ENCODE measurements at regions not wholly inside any gene's neighbourhood (a gene's known extent, or its start where the extent isn't known, plus 50 kb on each side); places are given as distances from the start of the nearest gene placed in this dataset.

DNA sequence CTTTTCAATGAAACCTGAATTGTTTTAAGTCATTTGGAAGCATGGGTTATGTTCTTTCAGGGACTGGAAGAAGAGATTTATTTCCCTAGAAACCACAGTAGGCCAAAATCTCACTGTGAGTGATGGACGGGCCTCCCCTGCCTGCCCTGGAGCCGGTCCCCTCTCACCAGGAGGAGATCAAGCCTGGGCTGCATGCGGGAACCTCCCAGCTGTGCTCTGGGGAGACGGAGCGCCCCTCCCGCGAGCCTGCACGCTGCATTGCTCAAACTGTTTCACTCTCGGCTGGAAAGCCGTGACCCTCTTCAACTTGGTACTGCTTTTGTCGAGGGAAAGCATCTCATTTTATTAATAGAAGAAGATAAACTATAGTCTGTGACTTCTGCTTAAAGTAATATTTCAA is 85.4 kb downstream of the IRX2 start:
- TF ChIP-seq EZH2phosphoT487 (IDR thresholded peaks at IDR 0.05; ENCODE audit: low read depth), result no peak
- TF ChIP-seq, protein P1, sequence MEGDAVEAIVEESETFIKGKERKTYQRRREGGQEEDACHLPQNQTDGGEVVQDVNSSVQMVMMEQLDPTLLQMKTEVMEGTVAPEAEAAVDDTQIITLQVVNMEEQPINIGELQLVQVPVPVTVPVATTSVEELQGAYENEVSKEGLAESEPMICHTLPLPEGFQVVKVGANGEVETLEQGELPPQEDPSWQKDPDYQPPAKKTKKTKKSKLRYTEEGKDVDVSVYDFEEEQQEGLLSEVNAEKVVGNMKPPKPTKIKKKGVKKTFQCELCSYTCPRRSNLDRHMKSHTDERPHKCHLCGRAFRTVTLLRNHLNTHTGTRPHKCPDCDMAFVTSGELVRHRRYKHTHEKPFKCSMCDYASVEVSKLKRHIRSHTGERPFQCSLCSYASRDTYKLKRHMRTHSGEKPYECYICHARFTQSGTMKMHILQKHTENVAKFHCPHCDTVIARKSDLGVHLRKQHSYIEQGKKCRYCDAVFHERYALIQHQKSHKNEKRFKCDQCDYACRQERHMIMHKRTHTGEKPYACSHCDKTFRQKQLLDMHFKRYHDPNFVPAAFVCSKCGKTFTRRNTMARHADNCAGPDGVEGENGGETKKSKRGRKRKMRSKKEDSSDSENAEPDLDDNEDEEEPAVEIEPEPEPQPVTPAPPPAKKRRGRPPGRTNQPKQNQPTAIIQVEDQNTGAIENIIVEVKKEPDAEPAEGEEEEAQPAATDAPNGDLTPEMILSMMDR (IDR thresholded peaks at IDR 0.05; ENCODE audit: low read depth, low read length), result no peak

All from OCI-LY3 (cell line).